Mammary epithelial cell (primary cell): ENCODE measurements at regions not wholly inside any gene's neighbourhood (a gene's known extent, or its start where the extent isn't known, plus 50 kb on each side); places are given as distances from the start of the nearest gene placed in this dataset.

Source experiments
- CTCF ChIP-seq, 2 donors: IDR thresholded peaks in 1 of 2; conservative IDR thresholded peaks in 1 of 2; 2 replicates each; pipeline ENCODE4 v1.5.1; 2011 to 2012; ENCODE audit warnings: inconsistent platforms in 2 of 2, low read length in 2 of 2, mild to moderate bottlenecking in 2 of 2, control low read depth in 1 of 2, low read depth in 1 of 2; ENCODE audit not compliant: insufficient read depth in 1 of 2; ENCODE audit errors: extremely low read depth in 1 of 2
- EZH2 ChIP-seq: IDR thresholded peaks from 2 replicates; pipeline ENCODE4 v1.6.1; 2012; ENCODE audit warnings: low read length, inconsistent platforms, borderline replicate concordance

GRCh38 chr5:31120642-31120948, 72.9 kb upstream of the CDH6 start:
- no peak for TF ChIP-seq EZH2
- no peak for TF ChIP-seq CTCF (conservative IDR thresholded peaks at IDR 0.05 in 1 of 2, IDR thresholded peaks at IDR 0.05 in 1 of 2; ENCODE audit: extremely low read depth in 1 of 2, insufficient read depth in 1 of 2, low read depth in 1 of 2, low read length in 2 of 2)
